GM12891 (cell line): ENCODE measurements at regions not wholly inside any gene's neighbourhood (a gene's known extent, or its start where the extent isn't known, plus 50 kb on each side); places are given as distances from the start of the nearest gene placed in this dataset.

Experiments
- PAX5 ChIP-seq: IDR thresholded peaks from 2 replicates; pipeline ENCODE4 v1.6.1; 2011; ENCODE audit warnings: low read length, moderate library complexity, mild to moderate bottlenecking; ENCODE audit not compliant: insufficient read depth, severe bottlenecking
- POLR2A ChIP-seq: IDR thresholded peaks from 2 replicates; pipeline ENCODE4 v1.6.1; 2011; ENCODE audit warnings: low read depth, low read length, control low read depth
- POLR2AphosphoS5 ChIP-seq: IDR thresholded peaks from 2 replicates; pipeline ENCODE4 v1.6.1; 2011; ENCODE audit warnings: low read depth, low read length, control low read depth
- SPI1 ChIP-seq: IDR thresholded peaks from 2 replicates; pipeline ENCODE4 v1.6.1; 2011; ENCODE audit warnings: low read depth, low read length, control low read depth
- TAF1 ChIP-seq: IDR thresholded peaks from 2 replicates; pipeline ENCODE4 v1.6.1; 2011; ENCODE audit warnings: low read depth, low read length, control low read depth

- TF ChIP-seq POLR2A (no peak), TAF1 (no peak), POLR2AphosphoS5 (no peak), SPI1 (no peak), PAX5 (no peak)
Measured at GRCh38 chr16:86877835-86878234, 299.5 kb downstream of the FOXL1 start.
